SK-N-MC (cell line): ENCODE measurements at regions not wholly inside any gene's neighbourhood (a gene's known extent, or its start where the extent isn't known, plus 50 kb on each side); places are given as distances from the start of the nearest gene placed in this dataset.

ENCODE experiments used
- DNase-seq: peaks from one replicate; pipeline ENCODE4 v3.0.0-alpha.2; 2011; ENCODE audit warnings: low read depth, low spot score
- H3K27ac ChIP-seq: fragments of 200-600 bp; sonication (generic); 2 replicates; pipeline ENCODE4 v1.5.1; 2016; ENCODE audit warnings: mixed run types
- H3K36me3 ChIP-seq: fragments of 200-600 bp; sonication (generic); 2 replicates; pipeline ENCODE4 v1.6.1; 2017; ENCODE audit warnings: antibody characterized with exemption, low read length, mixed read lengths; ENCODE audit not compliant: insufficient read depth
- H3K4me3 ChIP-seq: fragments of 200-600 bp; sonication (generic); 2 replicates; pipeline ENCODE4 v1.5.1; 2016
- H3K9ac ChIP-seq: fragments of 200-600 bp; sonication (generic); 2 replicates; pipeline ENCODE4 v1.8.0; 2017; ENCODE audit warnings: mixed run types, mixed read lengths; ENCODE audit not compliant: insufficient read length
- H3K9me3 ChIP-seq: fragments of 200-600 bp; sonication (generic); 2 replicates; pipeline ENCODE4 v1.6.1; 2017; ENCODE audit warnings: low read depth, mild to moderate bottlenecking, antibody characterized with exemption, low read length, moderate library complexity, mixed read lengths
- EZH2 ChIP-seq: fragments of 200-600 bp; sonication (generic); IDR thresholded peaks from one replicate; pipeline ENCODE4 v1.6.1; 2017; ENCODE audit warnings: antibody characterized with exemption
- FOXP2 ChIP-seq: optimal IDR thresholded peaks from 2 replicates; pipeline ENCODE3; 2011; ENCODE audit warnings: mild to moderate bottlenecking, moderate library complexity; ENCODE audit not compliant: insufficient read depth; ENCODE audit errors: extremely low read length, control extremely low read depth
- POLR2AphosphoS5 ChIP-seq: IDR thresholded peaks from 2 replicates; pipeline ENCODE4 v1.6.1; 2012; ENCODE audit warnings: mild to moderate bottlenecking, low read depth, low read length, borderline replicate concordance

- Histone ChIP-seq H3K9ac (no peak overlapping the region), H3K27ac (no peak overlapping the region), H3K9me3 (no peaks in the 10 kb centered on the region), H3K36me3 (no peaks in the 10 kb centered on the region), H3K4me3 (no peak overlapping the region)
- no peak for DNase-seq
- TF ChIP-seq POLR2AphosphoS5 = no peak
- no peak for TF ChIP-seq EZH2
- no peak for TF ChIP-seq FOXP2
These were observed 53.5 kb upstream of the TSHZ3 start for GRCh38 chr19:31402529-31403316.

- no peaks in the 10 kb centered on the region for H3K9me3 ChIP-seq
- TF ChIP-seq EZH2 (no peak), FOXP2 (no peak), POLR2AphosphoS5 (no peak)
- H3K9ac ChIP-seq = no peak overlapping the region
- no peak overlapping the region for H3K27ac ChIP-seq
- H3K36me3 ChIP-seq = no peaks in the 10 kb centered on the region
- no peak overlapping the region for H3K4me3 ChIP-seq
- no peak for DNase-seq
These were observed 56.9 kb upstream of the TSHZ3 start for GRCh38 chr19:31406106-31406505.

GRCh38 chr19:31408460-31409124 is 59.4 kb upstream of the TSHZ3 start:
- TF ChIP-seq EZH2 (no peak), POLR2AphosphoS5 (no peak), FOXP2 (no peak)
- peak; percentile 51 for DNase-seq
- Histone ChIP-seq H3K4me3 (no peak overlapping the region), H3K27ac (peak overlapping the region; percentile 39; the same call in 1 of the 2 replicates), H3K9ac (no peak overlapping the region), H3K9me3 (no peaks in the 10 kb centered on the region), H3K36me3 (no peaks in the 10 kb centered on the region)

GRCh38 chr19:31413353-31413752 is 64.1 kb upstream of the TSHZ3 start:
- TF ChIP-seq POLR2AphosphoS5 (no peak), EZH2 (no peak), FOXP2 (no peak)
- Histone ChIP-seq H3K36me3 (no peaks in the 10 kb centered on the region), H3K4me3 (no peak overlapping the region), H3K27ac (no peak overlapping the region), H3K9ac (no peak overlapping the region), H3K9me3 (no peaks in the 10 kb centered on the region)
- DNase-seq = no peak

GRCh38 chr19:31415322-31415721 is 66.1 kb upstream of the TSHZ3 start:
- TF ChIP-seq EZH2 (no peak), POLR2AphosphoS5 (no peak), FOXP2 (no peak)
- no peak for DNase-seq

GRCh38 chr19:31416548-31416947 is 67.3 kb upstream of the TSHZ3 start:
- no peak overlapping the region for H3K27ac ChIP-seq
- TF ChIP-seq FOXP2 = no peak
- no peak for TF ChIP-seq POLR2AphosphoS5
- no peak for TF ChIP-seq EZH2
- H3K4me3 ChIP-seq = no peak overlapping the region
- no peak overlapping the region for H3K9ac ChIP-seq
- no peaks in the 10 kb centered on the region for H3K9me3 ChIP-seq
- no peak for DNase-seq
- H3K36me3 ChIP-seq = no peaks in the 10 kb centered on the region

More at GRCh38 chr19:31415322-31415721, 66.1 kb upstream of the TSHZ3 start:
- Histone ChIP-seq H3K9me3 (no peaks in the 10 kb centered on the region), H3K9ac (no peak overlapping the region), H3K4me3 (no peak overlapping the region), H3K27ac (no peak overlapping the region), H3K36me3 (no peaks in the 10 kb centered on the region)

GRCh38 chr19:31418055-31418454 is 68.8 kb upstream of the TSHZ3 start:
- H3K9ac ChIP-seq = no peak overlapping the region
- no peak for TF ChIP-seq FOXP2
- TF ChIP-seq EZH2 = no peak
- TF ChIP-seq POLR2AphosphoS5 = no peak
- no peak overlapping the region for H3K4me3 ChIP-seq
- no peaks in the 10 kb centered on the region for H3K9me3 ChIP-seq
- DNase-seq = no peak
- no peaks in the 10 kb centered on the region for H3K36me3 ChIP-seq
- H3K27ac ChIP-seq = no peak overlapping the region

- Histone ChIP-seq H3K36me3 (no peaks in the 10 kb centered on the region), H3K9me3 (no peaks in the 10 kb centered on the region), H3K27ac (no peak overlapping the region), H3K9ac (no peak overlapping the region), H3K4me3 (no peak overlapping the region)
- no peak for DNase-seq
- TF ChIP-seq FOXP2 (no peak), POLR2AphosphoS5 (no peak), EZH2 (no peak)
These were observed 69.6 kb upstream of the TSHZ3 start for GRCh38 chr19:31418692-31419430.
